ENCODE measurements at regions not wholly inside any gene's neighbourhood (a gene's known extent, or its start where the extent isn't known, plus 50 kb on each side); places are given as distances from the start of the nearest gene placed in this dataset.

DNA sequence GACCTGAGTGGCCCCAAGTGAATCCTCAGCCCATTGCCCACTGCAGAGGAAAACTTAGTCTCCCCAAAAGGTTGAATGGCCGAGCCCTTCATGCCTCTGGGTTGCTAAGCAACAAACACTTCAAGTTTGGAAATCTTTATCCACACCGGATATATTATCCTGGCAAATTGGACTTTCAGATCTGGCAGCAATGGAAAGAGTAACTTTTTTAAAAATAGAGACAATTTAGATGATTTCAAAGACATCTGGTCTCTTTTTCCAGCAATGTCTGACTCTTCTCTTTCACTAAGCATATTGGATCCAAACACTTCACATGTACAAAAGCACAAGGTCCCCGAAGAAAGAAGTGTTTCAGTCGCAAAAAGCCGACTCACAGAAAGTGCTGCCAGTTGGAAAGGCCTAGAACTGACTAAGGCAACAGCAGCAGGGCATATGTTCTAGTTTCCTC, 505.3 kb downstream of the SOX6 start:
- H2AFZ ChIP-seq (ENCODE audit: low read depth, low read length): no peak overlapping the region
- H3K4me1 ChIP-seq (ENCODE audit: low read length): no peaks in the 10 kb centered on the region
- H3K27ac ChIP-seq (ENCODE audit: low read length): no peak overlapping the region
- no peaks in the 10 kb centered on the region for H3K36me3 ChIP-seq (replicated peaks; ENCODE audit: low read depth, low read length)
- no peak overlapping the region for H3K4me2 ChIP-seq (ENCODE audit: low read length)
- no peaks in the 10 kb centered on the region for H3K9me3 ChIP-seq (ENCODE audit: insufficient read depth, low read length)
- H3K27me3 ChIP-seq (ENCODE audit: low read depth, low read length): peaks cover 21% of the 10 kb centered on the region; the same call in 1 of the 2 replicates
- H3K4me3 ChIP-seq (ENCODE audit: low read length): no peak overlapping the region
- H4K20me1 ChIP-seq (ENCODE audit: insufficient read depth, low read length): no peaks in the 10 kb centered on the region
- no peaks in the 10 kb centered on the region for H3K79me2 ChIP-seq (ENCODE audit: low read length)
- TF ChIP-seq, protein P1, sequence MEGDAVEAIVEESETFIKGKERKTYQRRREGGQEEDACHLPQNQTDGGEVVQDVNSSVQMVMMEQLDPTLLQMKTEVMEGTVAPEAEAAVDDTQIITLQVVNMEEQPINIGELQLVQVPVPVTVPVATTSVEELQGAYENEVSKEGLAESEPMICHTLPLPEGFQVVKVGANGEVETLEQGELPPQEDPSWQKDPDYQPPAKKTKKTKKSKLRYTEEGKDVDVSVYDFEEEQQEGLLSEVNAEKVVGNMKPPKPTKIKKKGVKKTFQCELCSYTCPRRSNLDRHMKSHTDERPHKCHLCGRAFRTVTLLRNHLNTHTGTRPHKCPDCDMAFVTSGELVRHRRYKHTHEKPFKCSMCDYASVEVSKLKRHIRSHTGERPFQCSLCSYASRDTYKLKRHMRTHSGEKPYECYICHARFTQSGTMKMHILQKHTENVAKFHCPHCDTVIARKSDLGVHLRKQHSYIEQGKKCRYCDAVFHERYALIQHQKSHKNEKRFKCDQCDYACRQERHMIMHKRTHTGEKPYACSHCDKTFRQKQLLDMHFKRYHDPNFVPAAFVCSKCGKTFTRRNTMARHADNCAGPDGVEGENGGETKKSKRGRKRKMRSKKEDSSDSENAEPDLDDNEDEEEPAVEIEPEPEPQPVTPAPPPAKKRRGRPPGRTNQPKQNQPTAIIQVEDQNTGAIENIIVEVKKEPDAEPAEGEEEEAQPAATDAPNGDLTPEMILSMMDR (IDR thresholded peaks at IDR 0.05; ENCODE audit: low read depth, low read length): no peak
- TF ChIP-seq EZH2phosphoT487 (IDR thresholded peaks at IDR 0.05; ENCODE audit: low read depth): no peak
- no peak overlapping the region for H3K9ac ChIP-seq (ENCODE audit: low read length)

DNA sequence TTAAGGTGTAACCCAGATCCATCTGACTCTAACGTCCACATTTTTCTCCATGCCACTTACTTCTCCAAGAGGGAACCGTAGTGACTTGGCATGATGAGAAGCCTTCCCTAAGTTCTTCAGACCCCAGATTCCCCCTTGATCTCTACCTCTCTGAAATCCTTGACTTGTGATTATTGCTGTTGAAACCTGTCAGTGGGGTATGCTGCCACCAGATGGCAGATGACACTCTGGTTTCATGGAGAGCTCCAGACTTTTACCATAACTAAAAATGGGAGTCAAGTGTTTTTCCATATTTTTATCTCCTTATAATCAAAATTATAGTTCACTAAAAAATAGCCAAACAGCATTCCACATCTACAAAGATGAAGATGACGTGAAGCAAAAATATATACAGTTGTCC, 504.2 kb downstream of the SOX6 start:
- Histone ChIP-seq H3K4me2 (ENCODE audit: low read length) (no peak overlapping the region), H4K20me1 (ENCODE audit: insufficient read depth, low read length) (no peaks in the 10 kb centered on the region), H3K27ac (ENCODE audit: low read length) (no peak overlapping the region), H3K9ac (ENCODE audit: low read length) (no peak overlapping the region), H3K4me1 (ENCODE audit: low read length) (no peaks in the 10 kb centered on the region), H3K9me3 (ENCODE audit: insufficient read depth, low read length) (no peaks in the 10 kb centered on the region), H3K27me3 (ENCODE audit: low read depth, low read length) (peaks cover 21% of the 10 kb centered on the region; the same call in 1 of the 2 replicates), H3K4me3 (ENCODE audit: low read length) (no peak overlapping the region), H3K36me3 (replicated peaks; ENCODE audit: low read depth, low read length) (no peaks in the 10 kb centered on the region), H2AFZ (ENCODE audit: low read depth, low read length) (no peak overlapping the region), H3K79me2 (ENCODE audit: low read length) (no peaks in the 10 kb centered on the region)
- TF ChIP-seq, protein P1 (IDR thresholded peaks at IDR 0.05; ENCODE audit: low read depth, low read length): peak; percentile 70
- no peak for TF ChIP-seq EZH2phosphoT487 (IDR thresholded peaks at IDR 0.05; ENCODE audit: low read depth)

DNA sequence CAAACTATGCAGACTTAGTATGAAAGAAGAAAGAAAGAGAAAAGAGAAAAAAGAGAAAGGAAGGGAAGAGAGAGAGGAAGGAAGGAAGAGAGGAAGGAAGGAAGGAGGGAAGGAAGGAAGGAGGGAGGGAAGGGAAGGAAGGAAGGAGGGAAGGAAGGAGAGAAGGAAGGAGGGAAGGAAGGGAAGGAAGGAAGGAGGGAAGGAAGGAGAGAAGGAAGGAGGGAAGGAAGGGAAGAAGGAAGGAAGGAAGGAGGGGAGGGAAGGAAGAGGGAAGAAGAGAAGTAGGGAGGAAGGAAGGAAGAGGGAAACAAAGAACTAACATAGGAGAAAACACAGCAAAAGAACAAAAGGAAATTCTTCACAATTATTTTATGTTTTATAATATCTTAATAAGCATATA, 502.1 kb downstream of the SOX6 start:
- Histone ChIP-seq H3K9ac (ENCODE audit: low read length) (no peak overlapping the region), H3K9me3 (ENCODE audit: insufficient read depth, low read length) (no peaks in the 10 kb centered on the region), H4K20me1 (ENCODE audit: insufficient read depth, low read length) (no peaks in the 10 kb centered on the region), H2AFZ (ENCODE audit: low read depth, low read length) (no peak overlapping the region), H3K4me3 (ENCODE audit: low read length) (no peak overlapping the region), H3K27me3 (ENCODE audit: low read depth, low read length) (peaks cover 25% of the 10 kb centered on the region; the same call in 1 of the 2 replicates), H3K4me2 (ENCODE audit: low read length) (no peak overlapping the region), H3K79me2 (ENCODE audit: low read length) (no peaks in the 10 kb centered on the region), H3K36me3 (replicated peaks; ENCODE audit: low read depth, low read length) (no peaks in the 10 kb centered on the region), H3K27ac (ENCODE audit: low read length) (no peak overlapping the region), H3K4me1 (ENCODE audit: low read length) (no peaks in the 10 kb centered on the region)
- no peak for TF ChIP-seq EZH2phosphoT487 (IDR thresholded peaks at IDR 0.05; ENCODE audit: low read depth)
- TF ChIP-seq, protein P1 (IDR thresholded peaks at IDR 0.05; ENCODE audit: low read depth, low read length): no peak

DNA sequence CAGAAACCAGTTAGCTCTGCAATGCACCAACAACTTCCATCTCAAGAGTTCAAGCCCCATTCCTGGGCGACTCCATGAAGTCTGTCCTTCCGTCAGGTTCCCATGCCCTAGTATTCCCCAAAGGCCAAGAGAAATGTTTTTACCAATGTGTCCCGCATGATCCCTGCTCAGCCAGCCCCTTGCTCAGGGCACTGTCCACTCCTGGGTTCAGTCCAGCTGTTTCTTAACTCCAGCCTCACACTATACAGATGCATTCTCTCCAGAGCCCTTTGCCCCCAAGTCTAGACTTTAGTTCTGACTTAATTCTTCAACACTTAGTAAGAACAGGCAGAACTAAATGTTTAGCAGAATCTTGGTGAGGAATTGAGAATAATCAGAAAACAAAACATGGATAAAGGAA, 497.5 kb downstream of the SOX6 start:
- no peaks in the 10 kb centered on the region for H3K36me3 ChIP-seq (replicated peaks; ENCODE audit: low read depth, low read length)
- no peak overlapping the region for H3K4me3 ChIP-seq (ENCODE audit: low read length)
- H3K9ac ChIP-seq (ENCODE audit: low read length): no peak overlapping the region
- H3K27me3 ChIP-seq (ENCODE audit: low read depth, low read length): peaks cover 15% of the 10 kb centered on the region; the same call in 1 of the 2 replicates
- no peaks in the 10 kb centered on the region for H3K4me1 ChIP-seq (ENCODE audit: low read length)
- H4K20me1 ChIP-seq (ENCODE audit: insufficient read depth, low read length): no peaks in the 10 kb centered on the region
- no peak overlapping the region for H2AFZ ChIP-seq (ENCODE audit: low read depth, low read length)
- no peak overlapping the region for H3K4me2 ChIP-seq (ENCODE audit: low read length)
- no peak overlapping the region for H3K27ac ChIP-seq (ENCODE audit: low read length)
- H3K79me2 ChIP-seq (ENCODE audit: low read length): no peaks in the 10 kb centered on the region
- no peak for TF ChIP-seq EZH2phosphoT487 (IDR thresholded peaks at IDR 0.05; ENCODE audit: low read depth)
- TF ChIP-seq, protein P1 (IDR thresholded peaks at IDR 0.05; ENCODE audit: low read depth, low read length): no peak
- no peaks in the 10 kb centered on the region for H3K9me3 ChIP-seq (ENCODE audit: insufficient read depth, low read length)
